ENCODE measurements at regions not wholly inside any gene's neighbourhood (a gene's known extent, or its start where the extent isn't known, plus 50 kb on each side); places are given as distances from the start of the nearest gene placed in this dataset.
"Not testable (repeated sequence)": the region's sequence is repeated elsewhere in the genome, so short reads cannot be mapped to it uniquely, and the experiment has no call there.

GRCh38 chr14:85344847-85345570 is 184.9 kb upstream of the FLRT2 start:
- TF ChIP-seq CTCF (conservative IDR thresholded peaks at IDR 0.05) = no peak
- DNase-seq (ENCODE audit: low read depth, low spot score) = no peak
- Mint-ChIP-seq H3K27ac (ENCODE audit: unreplicated experiment) (no peak overlapping the region), H3K27me3 (ENCODE audit: low read depth) (no peaks in the 10 kb centered on the region), H3K9me3 (peaks cover 9% of the 10 kb centered on the region), H3K36me3 (ENCODE audit: low read depth) (no peaks in the 10 kb centered on the region), H3K4me1 (no peaks in the 10 kb centered on the region), H3K4me3 (no peak overlapping the region)

DNA sequence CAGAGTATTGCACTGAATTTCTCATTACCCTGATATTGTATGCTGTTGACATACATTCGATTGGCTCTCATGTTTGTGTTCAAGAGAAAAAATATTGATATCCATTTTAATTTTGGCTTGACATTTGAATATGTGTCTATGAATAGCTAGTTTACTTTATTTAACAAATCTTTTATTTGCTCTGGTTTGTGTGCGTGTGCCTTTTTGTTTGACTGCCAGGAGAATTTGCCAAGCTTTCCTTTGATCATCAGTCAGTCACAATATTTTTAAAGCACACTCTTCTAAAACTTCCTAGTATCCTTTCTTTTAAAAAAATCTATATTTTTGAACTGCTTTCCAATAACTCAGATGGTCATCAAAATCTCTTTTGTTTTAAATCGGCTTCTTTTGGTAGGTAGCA is 179.3 kb upstream of the FLRT2 start:
- TF ChIP-seq CTCF (conservative IDR thresholded peaks at IDR 0.05) = no peak
- Mint-ChIP-seq H3K36me3 (ENCODE audit: low read depth) (peaks cover 6% of the 10 kb centered on the region), H3K27me3 (ENCODE audit: low read depth) (no peaks in the 10 kb centered on the region), H3K9me3 (peaks cover 21% of the 10 kb centered on the region), H3K4me3 (no peak overlapping the region), H3K4me1 (no peaks in the 10 kb centered on the region), H3K27ac (ENCODE audit: unreplicated experiment) (no peak overlapping the region)
- DNase-seq (ENCODE audit: low read depth, low spot score) = no peak

DNA sequence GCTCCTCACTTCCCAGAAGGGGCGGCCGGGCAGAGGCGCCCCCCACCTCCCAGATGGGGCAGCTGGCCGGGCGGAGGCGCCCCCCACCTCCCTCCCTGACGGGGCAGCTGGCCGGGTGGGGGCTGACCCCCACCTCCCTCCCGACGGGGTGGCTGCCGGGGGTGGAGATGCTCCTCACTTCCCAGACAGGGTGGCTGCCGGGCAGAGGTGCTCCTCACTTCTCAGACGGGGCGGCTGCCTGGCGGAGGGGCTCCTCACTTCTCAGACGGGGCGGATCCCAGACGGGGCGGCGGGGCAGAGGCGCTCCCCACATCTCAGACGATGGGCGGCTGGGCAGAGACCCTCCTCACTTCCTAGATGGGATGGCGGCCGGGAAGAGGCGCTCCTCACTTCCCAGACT is 177.4 kb upstream of the FLRT2 start:
- H3K9me3 Mint-ChIP-seq = peaks cover 20% of the 10 kb centered on the region
- H3K36me3 Mint-ChIP-seq (ENCODE audit: low read depth); DNase-seq (ENCODE audit: low read depth, low spot score); H3K27me3 Mint-ChIP-seq (ENCODE audit: low read depth); H3K4me1 Mint-ChIP-seq; H3K4me3 Mint-ChIP-seq; H3K27ac Mint-ChIP-seq (ENCODE audit: unreplicated experiment): not testable (repeated sequence)

DNA sequence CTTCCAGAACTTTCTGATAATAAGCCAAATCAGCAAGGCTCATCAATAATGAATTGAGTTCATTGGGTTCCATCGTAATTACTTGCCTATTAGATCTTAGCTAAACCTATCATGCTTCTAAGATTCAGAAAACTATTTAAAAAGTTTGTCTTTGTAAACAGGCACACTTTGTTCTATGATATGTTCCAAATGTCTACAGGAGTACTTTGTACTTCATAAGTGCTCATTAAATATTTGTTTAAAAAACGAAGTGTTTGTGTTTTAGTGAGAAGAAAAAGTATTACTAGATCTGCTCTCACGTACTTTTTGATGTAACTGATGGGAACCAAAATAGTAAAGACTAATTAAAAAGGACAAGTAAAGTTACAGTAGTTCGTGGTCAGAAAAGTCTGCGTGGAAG is 172.8 kb upstream of the FLRT2 start:
- no peak for DNase-seq (ENCODE audit: low read depth, low spot score)
- Mint-ChIP-seq H3K36me3 (ENCODE audit: low read depth) (peaks cover 6% of the 10 kb centered on the region), H3K27ac (ENCODE audit: unreplicated experiment) (no peak overlapping the region), H3K27me3 (ENCODE audit: low read depth) (no peaks in the 10 kb centered on the region), H3K4me3 (no peak overlapping the region), H3K9me3 (peaks cover 16% of the 10 kb centered on the region), H3K4me1 (no peaks in the 10 kb centered on the region)
- TF ChIP-seq CTCF (conservative IDR thresholded peaks at IDR 0.05) = no peak

- DNase-seq (ENCODE audit: low read depth, low spot score) = no peak
Observed at GRCh38 chr14:85358136-85358785, 171.7 kb upstream of the FLRT2 start.

More at GRCh38 chr14:85358136-85358785, 171.7 kb upstream of the FLRT2 start:
- H3K27ac Mint-ChIP-seq (ENCODE audit: unreplicated experiment) = no peak overlapping the region
- H3K36me3 Mint-ChIP-seq (ENCODE audit: low read depth) = peaks cover 6% of the 10 kb centered on the region
- peaks cover under 1% of the 10 kb centered on the region for H3K4me1 Mint-ChIP-seq
- no peaks in the 10 kb centered on the region for H3K27me3 Mint-ChIP-seq (ENCODE audit: low read depth)
- peaks cover 16% of the 10 kb centered on the region for H3K9me3 Mint-ChIP-seq
- no peak for TF ChIP-seq CTCF (conservative IDR thresholded peaks at IDR 0.05)
- H3K4me3 Mint-ChIP-seq = no peak overlapping the region
